Nephron (organoid): ENCODE measurements at regions not wholly inside any gene's neighbourhood (a gene's known extent, or its start where the extent isn't known, plus 50 kb on each side); places are given as distances from the start of the nearest gene placed in this dataset.

Experiments
- H3K27ac Mint-ChIP-seq, 3 experiments: 2 replicates each; pipeline ENCODE4 v1.8.0; 2020; ENCODE audit warnings: mixed read lengths in 3 of 3, mild to moderate bottlenecking in 2 of 3, moderate library complexity in 1 of 3
- H3K27me3 Mint-ChIP-seq: 2 replicates; pipeline ENCODE4 v1.8.0; 2021; ENCODE audit warnings: low read depth, mild to moderate bottlenecking, moderate library complexity, mixed read lengths
- H3K36me3 Mint-ChIP-seq: 2 replicates; pipeline ENCODE4 v1.8.0; 2020; ENCODE audit warnings: low read depth, mixed read lengths
- H3K4me1 Mint-ChIP-seq: 2 replicates; pipeline ENCODE4 v1.8.0; 2020; ENCODE audit warnings: mixed read lengths
- H3K4me3 Mint-ChIP-seq, 3 experiments: 2 replicates each; pipeline ENCODE4 v1.8.0; 2020; ENCODE audit warnings: mild to moderate bottlenecking in 3 of 3, mixed read lengths in 3 of 3, moderate library complexity in 2 of 3
- H3K9me3 Mint-ChIP-seq: 2 replicates; pipeline ENCODE4 v1.8.0; 2020; ENCODE audit warnings: mixed read lengths
- CTCF ChIP-seq, 3 experiments: fragments of 200-600 bp; sonication (generic); IDR thresholded peaks; one replicate each; pipeline ENCODE4 v1.5.0; 2021; ENCODE audit warnings: antibody characterized with exemption in 3 of 3; ENCODE audit not compliant: unreplicated experiment in 3 of 3

GRCh38 chr2:150307258-150307657 lies 180.2 kb downstream of the RND3 start:
- H3K4me1 Mint-ChIP-seq: no peaks in the 10 kb centered on the region
- peaks cover 13% of the 10 kb centered on the region for H3K36me3 Mint-ChIP-seq
- peaks cover 26% of the 10 kb centered on the region for H3K9me3 Mint-ChIP-seq
- TF ChIP-seq CTCF (IDR thresholded peaks at IDR 0.05; ENCODE audit: unreplicated experiment in 3 of 3): no peak
- H3K4me3 Mint-ChIP-seq: no peak overlapping the region
- no peaks in the 10 kb centered on the region for H3K27me3 Mint-ChIP-seq
- no peak overlapping the region for H3K27ac Mint-ChIP-seq

- Mint-ChIP-seq H3K4me1 (no peaks in the 10 kb centered on the region), H3K4me3 (no peak overlapping the region), H3K36me3 (peaks cover 16% of the 10 kb centered on the region), H3K9me3 (peaks cover 28% of the 10 kb centered on the region), H3K27me3 (no peaks in the 10 kb centered on the region), H3K27ac (no peak overlapping the region)
- TF ChIP-seq CTCF (IDR thresholded peaks at IDR 0.05; ENCODE audit: unreplicated experiment in 3 of 3): no peak
These were observed 184.2 kb downstream of the RND3 start for GRCh38 chr2:150303281-150303680.

GRCh38 chr2:150298571-150299305 lies 188.7 kb downstream of the RND3 start:
- H3K27me3 Mint-ChIP-seq: no peaks in the 10 kb centered on the region
- no peak for TF ChIP-seq CTCF (IDR thresholded peaks at IDR 0.05; ENCODE audit: unreplicated experiment in 3 of 3)
- H3K36me3 Mint-ChIP-seq: peaks cover 11% of the 10 kb centered on the region
- H3K9me3 Mint-ChIP-seq: peaks cover 20% of the 10 kb centered on the region
- no peak overlapping the region for H3K27ac Mint-ChIP-seq
- no peaks in the 10 kb centered on the region for H3K4me1 Mint-ChIP-seq
- H3K4me3 Mint-ChIP-seq: no peak overlapping the region

- Mint-ChIP-seq H3K9me3 (peaks cover 17% of the 10 kb centered on the region), H3K27me3 (no peaks in the 10 kb centered on the region), H3K36me3 (peaks cover 3% of the 10 kb centered on the region), H3K4me1 (peaks cover 5% of the 10 kb centered on the region), H3K4me3 (no peak overlapping the region), H3K27ac (no peak overlapping the region)
- no peak for TF ChIP-seq CTCF (IDR thresholded peaks at IDR 0.05; ENCODE audit: unreplicated experiment in 3 of 3)
These were observed 190.5 kb downstream of the RND3 start for GRCh38 chr2:150296770-150297546.

- Mint-ChIP-seq H3K27me3 (no peaks in the 10 kb centered on the region), H3K4me1 (peaks cover 5% of the 10 kb centered on the region), H3K27ac (no peak overlapping the region), H3K36me3 (no peaks in the 10 kb centered on the region), H3K9me3 (peaks cover 12% of the 10 kb centered on the region), H3K4me3 (no peak overlapping the region)
- TF ChIP-seq CTCF (IDR thresholded peaks at IDR 0.05; ENCODE audit: unreplicated experiment in 3 of 3): no peak
These were observed 191.9 kb downstream of the RND3 start for GRCh38 chr2:150295544-150295943.
